GM21737 (cell line): ENCODE measurements at regions not wholly inside any gene's neighbourhood (a gene's known extent, or its start where the extent isn't known, plus 50 kb on each side); places are given as distances from the start of the nearest gene placed in this dataset.
"Not testable (repeated sequence)": the region's sequence is repeated elsewhere in the genome, so short reads cannot be mapped to it uniquely, and the experiment has no call there.

ENCODE experiments used
- ATAC-seq: cut with Tn5 transposase; IDR thresholded peaks from one replicate; pipeline ENCODE4 v1.9.1; 2021; ENCODE audit warnings: mild to moderate bottlenecking, moderate library complexity; ENCODE audit not compliant: unreplicated experiment

- ATAC-seq = not testable (repeated sequence)
Measured at GRCh38 chr1:146654763-146655162, 283.4 kb upstream of the NBPF12 start.

DNA sequence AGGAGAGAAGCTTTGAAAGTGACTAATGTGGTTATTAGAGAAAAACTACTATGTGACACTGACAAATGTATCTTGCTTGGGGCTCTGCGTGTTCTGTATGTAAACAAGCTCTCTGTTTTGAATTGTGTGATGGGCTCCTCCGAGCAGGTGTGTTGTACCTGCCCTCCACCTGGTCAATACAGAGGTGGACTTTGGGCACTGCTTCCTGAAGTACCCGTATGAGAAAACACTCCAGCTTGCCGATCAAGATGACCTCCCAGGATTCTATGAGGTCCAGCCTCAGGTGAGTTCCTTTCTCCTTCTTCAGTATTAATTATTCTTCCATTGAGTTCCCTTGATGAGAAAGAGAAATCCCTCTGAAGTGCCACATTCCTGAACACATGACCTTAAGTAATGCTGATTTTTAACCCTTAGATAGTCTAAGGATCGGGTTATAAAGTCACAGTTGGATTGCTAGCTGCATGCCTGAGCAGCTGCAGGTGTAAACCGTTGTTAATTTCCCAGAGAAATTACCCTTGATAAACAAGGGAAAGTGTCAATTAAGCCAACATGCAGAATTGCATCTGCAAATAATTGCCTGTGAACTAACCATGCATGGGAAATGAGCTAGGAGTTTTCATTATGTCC, 292.0 kb upstream of the NBPF12 start:
- not testable (repeated sequence) for ATAC-seq

GRCh38 chr1:146641534-146641933, 296.6 kb upstream of the NBPF12 start:
- ATAC-seq = not testable (repeated sequence)

DNA sequence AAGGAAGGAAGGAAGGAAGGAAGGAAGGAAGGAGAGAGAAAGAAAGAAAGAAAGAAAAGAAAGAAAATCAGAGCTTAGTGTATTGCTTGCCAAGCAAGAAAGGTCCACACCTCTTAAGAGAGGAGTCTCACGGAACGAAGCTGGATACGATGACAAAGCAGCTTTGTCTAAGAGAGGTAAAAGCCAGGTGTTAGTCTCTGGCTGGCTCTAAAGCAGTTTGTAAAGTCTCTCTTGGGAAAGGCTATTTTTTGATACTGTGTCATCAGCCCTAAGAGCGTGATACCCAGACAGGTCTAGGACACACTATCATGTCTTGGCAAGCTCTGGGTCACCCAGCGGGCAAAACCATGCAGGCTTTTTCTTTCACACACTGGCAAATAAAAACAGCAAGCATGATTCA, 297.5 kb upstream of the NBPF12 start:
- not testable (repeated sequence) for ATAC-seq

DNA sequence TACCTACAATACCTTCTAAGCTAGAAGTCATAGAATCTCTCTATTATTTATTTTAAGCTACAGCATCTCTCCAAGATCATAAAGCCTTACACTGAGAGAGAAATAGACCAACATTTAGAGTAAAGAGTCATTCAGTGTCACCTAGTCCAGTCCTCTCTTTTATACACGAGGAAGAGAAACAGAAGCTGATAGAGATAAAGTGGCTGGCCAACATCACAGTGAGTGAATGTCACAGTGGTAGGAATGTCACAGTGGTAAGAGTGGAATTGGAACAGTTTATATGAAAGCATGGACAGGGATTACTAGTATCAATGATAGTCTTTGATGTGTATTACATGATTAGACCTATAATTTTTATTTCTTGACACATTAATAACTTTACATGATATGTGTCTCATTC, 307.8 kb upstream of the NBPF12 start:
- ATAC-seq = not testable (repeated sequence)

GRCh38 chr1:146618582-146618981, 319.5 kb upstream of the NBPF12 start:
- not testable (repeated sequence) for ATAC-seq

- not testable (repeated sequence) for ATAC-seq
Measured at GRCh38 chr1:146604681-146605080, 333.4 kb upstream of the NBPF12 start.

GRCh38 chr1:146600720-146601307, 337.3 kb upstream of the NBPF12 start:
- ATAC-seq = not testable (repeated sequence)

DNA sequence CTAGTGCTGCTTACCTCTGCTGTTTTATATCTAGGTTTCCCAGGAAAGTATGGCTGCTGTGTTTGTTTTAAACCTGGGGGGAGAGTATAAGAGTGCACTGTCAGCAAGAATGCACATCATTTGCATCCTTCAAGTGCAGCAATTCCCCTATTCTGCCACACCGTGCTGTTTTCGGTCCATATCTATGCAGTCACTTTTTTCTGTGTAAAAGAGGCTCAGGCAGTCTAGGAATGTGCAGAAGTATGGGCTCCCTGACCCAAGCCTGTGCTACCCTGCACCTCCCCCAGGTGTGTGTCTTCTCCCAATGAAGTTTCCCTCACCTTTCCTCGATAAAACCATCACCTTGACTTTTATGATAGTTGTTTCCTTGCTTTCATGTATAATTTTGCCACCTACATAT, 338.2 kb upstream of the NBPF12 start:
- ATAC-seq = not testable (repeated sequence)

DNA sequence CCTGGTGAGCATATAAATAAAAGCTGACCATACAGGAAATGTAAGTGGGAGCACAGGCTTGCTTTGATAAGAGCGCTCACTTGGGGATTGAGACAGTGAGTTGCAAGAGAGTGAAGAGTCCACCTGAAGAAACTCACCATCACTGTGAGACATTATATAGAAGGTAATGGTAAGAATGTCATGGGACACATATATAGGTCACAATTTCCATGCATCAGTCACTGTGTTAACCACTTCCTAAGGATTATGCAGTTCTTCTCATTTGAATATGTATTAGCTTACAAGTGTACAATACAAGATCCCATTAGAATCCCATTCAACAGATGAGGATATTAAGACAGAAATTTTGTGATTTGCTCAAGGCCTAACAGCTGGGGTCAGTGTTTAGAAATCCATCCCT, 352.4 kb upstream of the NOTCH2NLA start:
- ATAC-seq = not testable (repeated sequence)

DNA sequence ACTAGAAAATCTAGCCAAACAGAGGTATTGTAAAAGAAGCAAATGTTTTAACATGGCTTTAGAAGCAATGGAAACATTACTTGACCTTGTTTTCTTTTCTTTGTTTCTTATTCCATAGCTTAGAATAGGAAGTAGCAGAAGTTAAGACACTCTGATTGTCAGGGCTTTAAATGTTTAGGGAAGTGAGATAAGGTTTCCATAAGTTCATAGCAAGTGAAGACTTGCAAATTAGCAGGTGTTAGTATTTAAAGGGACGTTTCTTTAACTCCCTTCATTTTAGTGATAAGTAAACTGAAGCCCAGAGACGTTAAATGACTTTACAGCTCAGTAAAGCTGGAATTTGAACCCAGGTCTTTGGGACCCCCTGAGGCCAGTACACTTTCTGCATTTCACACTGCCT, 338.7 kb upstream of the NOTCH2NLA start:
- ATAC-seq = not testable (repeated sequence)

GRCh38 chr1:146558032-146558431, 329.2 kb upstream of the NOTCH2NLA start:
- ATAC-seq = not testable (repeated sequence)

GRCh38 chr1:146556405-146556804, 327.6 kb upstream of the NOTCH2NLA start:
- ATAC-seq = not testable (repeated sequence)

DNA sequence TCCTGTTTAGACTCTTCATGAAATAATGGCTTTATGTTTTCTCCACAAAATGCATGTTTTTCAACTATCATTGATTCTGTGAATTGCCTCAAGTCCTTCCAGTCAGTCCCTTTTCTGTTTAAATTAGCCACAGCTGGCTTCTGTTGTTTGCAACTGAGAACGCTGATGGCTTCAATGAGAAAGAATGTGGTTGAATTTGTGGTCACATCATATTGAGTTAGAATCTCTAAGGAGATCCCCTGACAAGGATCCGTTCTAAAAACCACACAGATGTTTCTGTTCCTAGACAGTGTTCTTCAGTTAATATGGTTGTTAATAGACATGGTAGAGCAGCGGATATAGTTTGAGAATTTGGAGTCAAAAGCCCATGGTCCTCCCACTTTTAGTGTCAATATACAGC, 323.6 kb upstream of the NOTCH2NLA start:
- ATAC-seq = not testable (repeated sequence)

DNA sequence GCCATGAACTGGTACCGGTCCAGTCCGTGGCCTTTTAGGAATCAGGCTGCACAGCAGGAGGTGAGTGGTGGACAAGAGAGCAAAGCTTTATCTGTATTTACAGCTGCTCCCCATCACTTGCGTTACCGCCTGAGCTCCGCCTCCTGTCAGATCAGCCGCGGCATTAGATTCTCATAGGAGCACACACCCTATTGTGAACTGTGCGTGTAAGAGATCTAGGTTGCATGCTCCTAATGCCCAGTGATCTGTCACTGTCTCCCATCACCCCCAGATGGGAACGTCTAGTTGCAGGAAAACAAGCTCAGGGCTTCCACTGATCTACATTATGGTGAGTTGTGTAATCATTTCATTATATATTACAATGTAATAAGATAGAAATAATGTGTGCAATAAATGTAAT, 319.9 kb upstream of the NOTCH2NLA start:
- ATAC-seq = not testable (repeated sequence)

GRCh38 chr1:146546189-146546588, 317.4 kb upstream of the NOTCH2NLA start:
- ATAC-seq = not testable (repeated sequence)

DNA sequence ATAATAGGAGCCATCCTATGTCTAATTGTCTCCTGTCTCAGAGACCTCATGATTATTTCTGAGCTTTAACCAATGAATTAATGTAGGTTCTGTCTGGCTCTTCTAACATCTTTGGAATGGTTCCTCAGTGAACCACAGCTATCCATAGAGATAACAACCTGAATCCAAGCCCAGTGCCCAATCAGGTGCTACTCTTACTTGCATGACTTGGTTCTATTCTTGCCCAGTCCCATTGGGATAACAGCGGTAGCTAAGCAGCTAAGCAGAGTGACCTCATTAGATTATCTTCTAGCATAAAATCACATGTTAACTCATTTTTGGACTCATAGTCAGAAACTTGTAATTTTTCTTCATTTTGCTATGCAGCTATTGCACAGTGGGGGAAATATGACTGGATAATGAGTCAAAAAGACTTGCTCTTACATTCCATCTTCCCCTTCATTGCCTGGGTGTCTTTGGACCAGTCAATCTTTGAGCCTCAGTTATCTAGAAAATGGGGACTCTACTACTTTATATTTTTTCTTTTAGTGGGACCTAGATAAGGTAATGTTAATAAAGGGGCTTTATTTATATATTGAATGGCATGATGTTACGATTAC, 309.1 kb upstream of the NOTCH2NLA start:
- ATAC-seq = not testable (repeated sequence)

- ATAC-seq = not testable (repeated sequence)
Measured at GRCh38 chr1:146536028-146536427, 307.2 kb upstream of the NOTCH2NLA start.

- ATAC-seq = not testable (repeated sequence)
Measured at GRCh38 chr1:146535575-146535974, 306.8 kb upstream of the NOTCH2NLA start.

GRCh38 chr1:146530958-146531357, 302.1 kb upstream of the NOTCH2NLA start:
- ATAC-seq = not testable (repeated sequence)

GRCh38 chr1:146522812-146523211, 294.0 kb upstream of the NOTCH2NLA start:
- not testable (repeated sequence) for ATAC-seq

- not testable (repeated sequence) for ATAC-seq
Measured at GRCh38 chr1:146522345-146522744, 293.5 kb upstream of the NOTCH2NLA start.
